Skeletal muscle cell (primary cell): ENCODE measurements at regions not wholly inside any gene's neighbourhood (a gene's known extent, or its start where the extent isn't known, plus 50 kb on each side); places are given as distances from the start of the nearest gene placed in this dataset.

ENCODE experiments used
- DNase-seq: peaks from one replicate; pipeline ENCODE4 v3.0.0-alpha.2; 2010; ENCODE audit warnings: low read depth
- H3K4me3 ChIP-seq: 2 replicates; pipeline ENCODE4 v1.5.1; 2011; ENCODE audit warnings: low read depth, mild to moderate bottlenecking, control low read depth, low read length, moderate library complexity

DNA sequence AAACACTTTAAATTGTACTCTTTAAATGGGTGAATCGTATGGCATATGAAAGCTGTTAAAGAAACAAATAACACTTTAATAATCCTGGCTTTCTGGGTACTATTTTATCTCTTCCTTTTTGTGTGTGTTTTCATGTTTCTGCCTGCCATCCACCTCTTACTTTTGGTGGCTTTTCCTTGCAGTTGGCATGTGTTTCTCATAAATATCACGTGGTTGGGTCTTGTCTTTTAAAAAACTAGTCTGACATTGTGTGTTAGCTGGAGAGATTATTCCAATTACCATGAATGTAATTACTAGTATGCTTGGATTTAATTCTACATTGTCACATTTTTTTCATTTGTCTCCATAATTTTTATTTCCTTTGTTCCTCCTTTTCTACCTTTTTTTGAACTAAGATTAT lies 262.9 kb upstream of the B3GAT1 start:
- DNase-seq, result no peak
- H3K4me3 ChIP-seq, result no peak overlapping the region

- no peak for DNase-seq
Observed at GRCh38 chr11:134670961-134671370, 258.9 kb upstream of the B3GAT1 start.

DNA sequence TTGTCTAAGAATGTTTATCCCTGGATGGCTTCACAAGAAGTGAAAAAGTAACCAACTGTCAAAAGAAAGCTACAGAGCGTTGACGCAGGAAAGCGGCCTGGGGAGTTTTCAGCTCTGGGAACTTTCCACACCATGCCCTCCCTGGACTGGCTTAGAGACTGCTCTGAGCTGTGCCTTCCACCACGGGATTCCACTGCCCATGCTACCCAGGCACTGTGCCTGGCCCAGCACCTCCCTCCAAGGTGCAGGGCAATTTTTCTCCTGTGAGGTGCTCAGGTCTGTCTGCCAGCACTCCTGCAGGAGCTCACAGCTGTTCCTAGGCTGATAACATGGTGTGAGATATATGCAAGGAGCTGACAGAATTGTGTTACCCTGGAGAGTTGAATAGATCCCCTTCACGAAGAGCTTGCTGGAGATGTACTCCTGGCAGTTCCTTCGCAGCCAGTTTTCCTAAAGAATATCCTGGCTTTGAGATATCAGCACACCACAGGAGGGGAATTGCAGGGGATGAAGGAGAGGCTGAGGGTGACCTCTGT lies 258.3 kb upstream of the B3GAT1 start:
- no peak overlapping the region for H3K4me3 ChIP-seq
- DNase-seq, result no peak

More at GRCh38 chr11:134670961-134671370, 258.9 kb upstream of the B3GAT1 start:
- no peak overlapping the region for H3K4me3 ChIP-seq

GRCh38 chr11:134669796-134670195 lies 257.8 kb upstream of the B3GAT1 start:
- H3K4me3 ChIP-seq, result no peak overlapping the region
- DNase-seq, result no peak

DNA sequence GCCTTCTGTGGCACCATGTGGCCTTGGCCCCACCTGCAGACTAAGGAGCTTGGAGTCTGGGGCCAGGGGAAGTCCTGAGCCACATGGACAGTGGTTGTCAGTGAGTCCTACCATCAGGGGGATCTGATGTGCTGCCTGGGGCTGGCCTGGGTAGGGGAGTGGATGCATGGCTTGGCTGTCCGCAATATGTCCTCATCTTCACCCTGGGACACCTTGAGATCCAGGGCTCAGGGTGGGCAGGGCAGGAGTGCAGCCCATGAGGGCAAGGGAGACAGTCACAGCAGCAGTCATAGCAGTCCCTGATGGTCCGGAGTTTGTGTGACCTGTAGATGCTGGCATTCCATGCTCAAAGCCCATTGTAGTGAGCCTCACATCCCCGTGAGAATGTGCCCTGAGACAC lies 256.8 kb upstream of the B3GAT1 start:
- no peak for DNase-seq
- H3K4me3 ChIP-seq, result no peak overlapping the region

DNA sequence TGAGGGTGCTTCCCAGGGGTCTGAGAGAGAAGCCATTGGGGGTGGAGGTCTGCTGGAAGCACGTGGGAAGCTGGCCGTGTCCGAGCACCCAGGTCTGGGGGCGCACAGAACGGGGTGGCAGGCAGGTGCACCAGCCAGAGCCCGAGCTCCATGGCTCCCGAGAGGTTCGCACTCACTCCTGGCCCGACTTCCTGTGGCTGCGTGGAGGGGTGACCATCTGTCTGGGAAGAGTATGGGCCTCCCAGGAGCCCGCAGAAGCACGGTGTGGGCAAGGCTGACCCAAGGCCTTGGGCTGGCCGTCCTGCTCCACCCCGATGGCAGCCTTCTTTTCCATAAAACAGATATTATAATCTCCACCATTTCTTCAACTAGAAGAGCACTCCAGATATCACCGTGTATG lies 256.0 kb upstream of the B3GAT1 start:
- no peak overlapping the region for H3K4me3 ChIP-seq
- DNase-seq, result no peak

- no peak for DNase-seq
- no peak overlapping the region for H3K4me3 ChIP-seq
Observed at GRCh38 chr11:134667505-134667904, 255.5 kb upstream of the B3GAT1 start.

GRCh38 chr11:134667175-134667500 lies 255.1 kb upstream of the B3GAT1 start:
- DNase-seq, result no peak
- no peak overlapping the region for H3K4me3 ChIP-seq

DNA sequence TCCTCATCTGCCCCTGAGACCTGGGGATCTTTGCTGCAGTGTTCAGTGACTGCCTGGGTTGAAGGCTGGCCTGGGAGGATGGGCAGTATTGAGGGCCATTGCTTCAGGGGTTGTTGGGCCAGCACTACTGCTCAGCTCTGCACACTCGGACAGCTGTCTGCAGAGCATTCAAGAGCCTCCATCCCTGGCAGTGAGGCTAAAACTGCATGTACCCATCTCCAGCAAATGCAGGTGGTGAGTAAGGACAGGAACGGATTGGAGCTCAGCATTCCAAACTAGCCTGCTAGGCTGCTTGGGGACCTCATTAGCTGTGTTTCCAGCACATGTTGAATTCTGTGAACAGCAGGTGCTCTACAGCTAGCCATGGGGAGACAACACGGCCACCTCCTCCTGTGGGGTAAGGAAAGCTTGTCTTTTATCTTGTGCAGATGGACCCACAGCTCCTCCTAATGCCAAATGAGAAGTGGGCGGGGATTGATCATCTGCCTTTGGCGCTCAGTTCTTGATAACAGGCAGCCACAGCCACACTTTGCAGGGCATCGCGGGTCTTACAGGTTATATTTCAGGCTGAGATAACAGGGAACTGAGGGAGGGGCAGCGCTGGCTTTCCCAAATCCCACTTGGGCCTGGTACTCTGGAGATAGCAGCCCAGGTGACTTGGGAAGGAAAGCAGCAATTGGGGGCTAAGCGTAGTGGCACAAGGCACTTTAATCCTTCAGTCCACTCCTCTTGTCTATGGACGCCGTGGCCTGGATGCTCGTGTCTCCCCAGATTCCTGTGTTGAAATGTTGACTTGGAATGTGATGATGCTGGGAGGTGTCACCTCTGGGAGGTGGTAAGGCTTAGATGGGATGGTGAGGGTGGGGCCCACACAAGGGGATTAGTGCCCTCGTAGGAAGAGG lies 254.5 kb upstream of the B3GAT1 start:
- no peak overlapping the region for H3K4me3 ChIP-seq
- no peak for DNase-seq

GRCh38 chr11:134665571-134666270 lies 253.7 kb upstream of the B3GAT1 start:
- no peak for DNase-seq
- no peak overlapping the region for H3K4me3 ChIP-seq

DNA sequence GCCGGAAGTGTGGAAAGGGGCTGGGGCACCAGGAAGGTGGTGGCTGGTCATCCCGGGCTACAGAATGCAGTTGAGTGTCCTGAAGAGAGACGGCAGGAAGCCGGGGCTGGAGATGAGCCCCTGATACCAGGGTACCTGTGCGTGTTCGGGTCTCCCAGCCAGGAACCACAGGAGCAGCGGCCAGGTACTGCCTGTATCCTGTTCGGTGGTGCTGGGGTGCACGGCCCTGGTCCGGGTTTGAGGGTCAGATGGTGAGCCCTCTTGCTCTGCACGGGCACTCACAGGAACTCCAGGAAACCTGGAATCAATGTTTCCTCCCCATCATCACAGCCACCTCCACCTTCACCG lies 253.1 kb upstream of the B3GAT1 start:
- DNase-seq, result no peak

GRCh38 chr11:134664447-134665187 lies 252.6 kb upstream of the B3GAT1 start:
- no peak overlapping the region for H3K4me3 ChIP-seq
- DNase-seq, result no peak

More for the DNA sequence above, 253.1 kb upstream of the B3GAT1 start:
- H3K4me3 ChIP-seq, result no peak overlapping the region

DNA sequence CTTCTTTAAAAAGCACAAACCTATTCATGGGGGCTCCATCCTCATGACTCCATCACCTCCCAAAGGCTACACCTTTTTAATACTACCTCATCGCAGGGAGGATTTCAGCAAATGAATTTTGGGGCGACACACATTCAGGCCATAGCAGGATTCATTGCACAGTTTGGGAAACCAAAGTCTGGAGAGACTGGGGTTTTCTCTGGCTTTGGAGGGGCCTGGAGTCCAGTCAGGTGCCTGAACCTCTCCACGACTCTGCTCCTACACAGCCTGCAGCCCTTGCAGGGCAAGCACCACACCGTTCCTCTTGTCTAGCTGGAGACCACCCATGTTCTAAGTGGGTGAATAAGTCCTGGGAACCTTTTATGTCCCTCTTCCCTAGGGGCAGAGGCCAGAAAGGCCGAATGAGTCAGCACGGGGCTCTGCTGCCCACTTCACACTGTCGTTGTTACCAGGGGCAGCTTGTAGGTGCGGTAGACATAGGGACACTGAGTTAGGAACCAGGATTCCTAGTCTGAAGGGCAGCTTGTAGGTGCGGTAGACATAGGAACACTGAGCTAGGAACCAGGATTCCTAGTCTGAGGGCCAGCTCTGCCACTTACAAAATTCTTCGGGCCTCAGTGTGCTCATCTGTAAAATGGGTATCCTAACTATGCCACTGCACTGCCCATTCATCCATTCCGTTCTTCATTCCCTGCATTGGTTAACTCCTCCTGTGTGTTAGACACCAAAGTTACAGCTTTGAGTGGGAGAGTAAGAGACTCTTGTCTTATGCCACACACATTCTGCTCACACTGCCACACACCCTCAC lies 251.7 kb upstream of the B3GAT1 start:
- no peak for DNase-seq
- no peak overlapping the region for H3K4me3 ChIP-seq

GRCh38 chr11:134662629-134663360 lies 250.8 kb upstream of the B3GAT1 start:
- no peak for DNase-seq
- no peak overlapping the region for H3K4me3 ChIP-seq

GRCh38 chr11:134661660-134662059 lies 249.6 kb upstream of the B3GAT1 start:
- no peak for DNase-seq
- no peak overlapping the region for H3K4me3 ChIP-seq

- DNase-seq, result no peak
- H3K4me3 ChIP-seq, result no peak overlapping the region
Observed at GRCh38 chr11:134660416-134660815, 248.4 kb upstream of the B3GAT1 start.

GRCh38 chr11:134659882-134660281 lies 247.8 kb upstream of the B3GAT1 start:
- DNase-seq, result no peak
- no peak overlapping the region for H3K4me3 ChIP-seq

DNA sequence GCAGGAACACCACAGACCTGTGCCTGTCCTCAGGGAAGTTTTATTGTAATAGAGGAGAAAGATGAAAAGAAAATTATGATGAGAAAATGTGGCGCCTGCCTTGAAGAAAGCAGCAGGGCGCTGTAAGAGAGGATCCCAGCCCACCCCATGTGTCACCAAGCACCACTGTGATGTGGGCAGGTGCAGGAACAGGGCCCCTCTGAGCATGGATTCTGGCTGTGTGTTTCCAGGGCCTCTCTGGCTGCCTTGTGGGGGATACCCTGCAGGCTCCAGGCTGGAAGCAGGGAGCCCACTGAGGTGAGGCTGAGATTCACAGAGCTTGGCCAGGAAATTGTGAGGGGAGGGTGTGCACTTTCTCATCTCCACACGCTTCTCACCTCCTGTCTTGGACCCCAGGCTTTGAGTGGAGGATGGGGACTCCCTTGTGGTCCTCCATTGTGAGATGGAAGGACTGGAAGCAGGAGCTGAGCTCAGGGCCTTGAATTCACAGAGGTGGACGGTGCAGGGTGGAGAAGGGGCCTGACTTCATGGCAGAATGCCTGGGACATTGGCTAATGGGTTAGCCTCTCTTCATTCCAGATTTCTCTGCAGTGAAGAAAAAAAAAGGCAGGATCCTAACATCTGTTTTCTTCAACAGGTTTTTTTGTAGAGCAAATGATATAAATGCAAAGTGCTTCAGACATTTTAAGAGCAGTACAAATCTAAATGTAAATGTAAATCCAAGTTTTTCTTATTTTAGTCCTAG lies 246.6 kb upstream of the B3GAT1 start:
- no peak overlapping the region for H3K4me3 ChIP-seq
- DNase-seq, result no peak
